IMR-90 (cell line): ENCODE measurements at regions not wholly inside any gene's neighbourhood (a gene's known extent, or its start where the extent isn't known, plus 50 kb on each side); places are given as distances from the start of the nearest gene placed in this dataset.

Experiments
- ATAC-seq: fragments of 200-7000 bp; cut with Tn5 transposase; 2 replicates; pipeline ENCODE4 v1.9.1; 2020; ENCODE audit warnings: low read depth, mild to moderate bottlenecking, moderate library complexity
- BruUV-seq: library from RNA; stranded (reverse); fragments of 400-500 nt; replicated peaks from 2 replicates; lab custom pipeline; 2021; lab: Mats Ljungman, UMichigan
- CTCF ChIA-PET: fragments of 300-600 bp; formaldehyde crosslinking; extraction: SDS; loops from one replicate; lab custom pipeline; 2021; ENCODE audit warnings: antibody characterized with exemption; lab: Yijun Ruan, JAX
- POLR2A ChIA-PET: fragments of 300-600 bp; sonication (Branson Sonifier 250); formaldehyde crosslinking; loops from one replicate; lab custom pipeline; 2022; ENCODE audit warnings: antibody characterized with exemption; ENCODE audit not compliant: unreplicated experiment; lab: Charles Lee
- DNase-seq: peaks from one replicate; pipeline ENCODE4 v3.0.0; 2013
- H2AFZ ChIP-seq: replicated peaks from 2 replicates; pipeline ENCODE3; 2013; ENCODE audit warnings: low read length, mild to moderate bottlenecking; ENCODE audit not compliant: poor library complexity
- H2AK5ac ChIP-seq: 2 replicates; pipeline ENCODE4 v1.6.1; 2013; ENCODE audit warnings: low read depth, low read length, inconsistent platforms
- H2AK9ac ChIP-seq: replicated peaks from 2 replicates; pipeline ENCODE3; 2013; ENCODE audit warnings: mild to moderate bottlenecking, low read depth, low read length, moderate library complexity; ENCODE audit not compliant: poor library complexity
- H2BK120ac ChIP-seq: 2 replicates; pipeline ENCODE4 v1.6.1; 2013; ENCODE audit warnings: low read depth, low read length, inconsistent platforms
- H2BK15ac ChIP-seq: 3 replicates; pipeline ENCODE4 v1.6.1; 2013; ENCODE audit warnings: low read depth, low read length, inconsistent platforms
- H2BK20ac ChIP-seq: 2 replicates; pipeline ENCODE4 v1.6.1; 2013; ENCODE audit warnings: low read depth, mild to moderate bottlenecking, inconsistent platforms, low read length, moderate library complexity
- H2BK5ac ChIP-seq: 2 replicates; pipeline ENCODE4 v1.6.1; 2013; ENCODE audit warnings: mild to moderate bottlenecking, low read depth, low read length, inconsistent platforms; ENCODE audit not compliant: poor library complexity, severe bottlenecking
- H3K14ac ChIP-seq: replicated peaks from 2 replicates; pipeline ENCODE4 v1.6.1; 2013; ENCODE audit warnings: low read depth, low read length, inconsistent platforms
- H3K18ac ChIP-seq: 2 replicates; pipeline ENCODE4 v1.6.1; 2013; ENCODE audit warnings: low read depth, low read length, control low read depth
- H3K23ac ChIP-seq: 2 replicates; pipeline ENCODE4 v1.6.1; 2013; ENCODE audit warnings: low read depth, low read length, inconsistent platforms
- H3K27ac ChIP-seq: 2 replicates; pipeline ENCODE4 v1.5.1; 2013; ENCODE audit warnings: mild to moderate bottlenecking, control low read depth, low read length; ENCODE audit not compliant: insufficient read depth
- H3K27me3 ChIP-seq: 2 replicates; pipeline ENCODE4 v1.6.1; 2013; ENCODE audit warnings: low read length; ENCODE audit not compliant: control insufficient read depth, insufficient read depth
- H3K36me3 ChIP-seq: 2 replicates; pipeline ENCODE4 v1.6.1; 2013; ENCODE audit warnings: low read length, mixed read lengths; ENCODE audit not compliant: control insufficient read depth, insufficient read depth
- H3K4ac ChIP-seq: 2 replicates; pipeline ENCODE4 v1.6.1; 2013; ENCODE audit warnings: low read depth, low read length, inconsistent platforms
- H3K4me1 ChIP-seq: 2 replicates; pipeline ENCODE4 v1.6.1; 2013; ENCODE audit warnings: low read length, mixed read lengths; ENCODE audit not compliant: control insufficient read depth, insufficient read depth
- H3K4me2 ChIP-seq: 2 replicates; pipeline ENCODE4 v1.6.1; 2013; ENCODE audit warnings: low read depth, mild to moderate bottlenecking, control low read depth, low read length, moderate library complexity
- H3K4me3 ChIP-seq: 2 replicates; pipeline ENCODE4 v1.5.1; 2013; ENCODE audit warnings: low read depth, mild to moderate bottlenecking, control low read depth, low read length, moderate library complexity; ENCODE audit not compliant: insufficient read depth
- H3K56ac ChIP-seq: 2 replicates; pipeline ENCODE4 v1.6.1; 2013; ENCODE audit warnings: low read length, inconsistent platforms; ENCODE audit not compliant: insufficient read depth; ENCODE audit errors: extremely low read depth
- H3K79me1 ChIP-seq, 2 experiments: 2 replicates each; pipeline ENCODE4 v1.6.1; 2013; ENCODE audit warnings: low read length in 2 of 2, inconsistent platforms in 1 of 2, low read depth in 1 of 2
- H3K9ac ChIP-seq: 2 replicates; pipeline ENCODE4 v1.6.1; 2013; ENCODE audit warnings: low read depth, low read length, control low read depth
- H3K9me1 ChIP-seq: 2 replicates; pipeline ENCODE4 v1.6.1; 2013; ENCODE audit warnings: low read length, inconsistent platforms; ENCODE audit not compliant: insufficient read depth
- H3K9me3 ChIP-seq: 2 replicates; pipeline ENCODE4 v1.6.1; 2013; ENCODE audit warnings: low read length; ENCODE audit not compliant: control insufficient read depth, insufficient read depth
- H4K20me1 ChIP-seq: 2 replicates; pipeline ENCODE4 v1.6.1; 2013; ENCODE audit warnings: low read length, inconsistent platforms; ENCODE audit not compliant: insufficient read depth
- H4K5ac ChIP-seq: 2 replicates; pipeline ENCODE4 v1.6.1; 2013; ENCODE audit warnings: mild to moderate bottlenecking, low read depth, low read length, control low read depth
- H4K8ac ChIP-seq, 2 experiments: 2 replicates each; pipeline ENCODE4 v1.6.1; 2013; ENCODE audit warnings: low read depth in 2 of 2, low read length in 2 of 2, control low read depth in 1 of 2, inconsistent platforms in 1 of 2
- H4K91ac ChIP-seq: 2 replicates; pipeline ENCODE4 v1.6.1; 2013; ENCODE audit warnings: low read depth, low read length, inconsistent platforms; ENCODE audit not compliant: insufficient read depth
- CEBPB ChIP-seq: IDR thresholded peaks from 2 replicates; pipeline ENCODE4 v1.6.1; 2012; ENCODE audit warnings: low read depth, low read length, improper control_type of control experiment
- CHD1 ChIP-seq: IDR thresholded peaks from 2 replicates; pipeline ENCODE4 v1.6.1; 2012; ENCODE audit warnings: low read depth, low read length, improper control_type of control experiment
- FOS ChIP-seq: fragments of 150-350 bp; IDR thresholded peaks from 2 replicates; pipeline ENCODE4 v1.6.1; 2016; ENCODE audit warnings: low read depth, low read length
- MAFK ChIP-seq: IDR thresholded peaks from 2 replicates; pipeline ENCODE4 v1.6.1; 2012; ENCODE audit warnings: low read depth, low read length, improper control_type of control experiment
- MAZ ChIP-seq: IDR thresholded peaks from 2 replicates; pipeline ENCODE4 v1.6.1; 2012; ENCODE audit warnings: low read depth, mild to moderate bottlenecking, low read length, improper control_type of control experiment, moderate library complexity, borderline replicate concordance
- SMC3 ChIP-seq: fragments of 150-350 bp; IDR thresholded peaks from 2 replicates; pipeline ENCODE4 v1.6.1; 2016; ENCODE audit warnings: low read depth, mild to moderate bottlenecking, antibody characterized with exemption, low read length, moderate library complexity
- WGBS, 2 experiments: methylation state at CpG; one replicate each; pipeline versions ENCODE4 v1.1.5 to v1.1.7; 2013; ENCODE audit warnings: missing lambda C conversion rate in 2 of 2; ENCODE audit not compliant: insufficient read length in 1 of 2; ENCODE audit errors: extremely low coverage in 2 of 2; 5-methylcytosine and 5-hydroxymethylcytosine counted together
- dilution Hi-C: fragments of 300-500 bp; cut with HindIII; formaldehyde crosslinking; loops from one replicate; pipeline ENCODE4 v1.14.3; 2018; ENCODE audit warnings: low sequenced_read_pairs; ENCODE audit not compliant: unreplicated experiment
- in situ Hi-C: fragments of 300-500 bp; cut with MboI; formaldehyde crosslinking; loops from 3 replicates; pipeline ENCODE4 v1.14.3; 2019; ENCODE audit warnings: low sequenced_read_pairs, inconsistent platforms, mixed read lengths
- intact Hi-C: fragments of 100-400 bp; cut with micrococcal nuclease; formaldehyde crosslinking; loops from 2 replicates; pipeline ENCODE4 v1.10.0; 2022

- in situ Hi-C loops (no loop called here), dilution Hi-C loops (no loop called here), intact Hi-C loops (no loop called here)
- Histone ChIP-seq H3K4me2 (no peak overlapping the region), H3K4me3 (no peak overlapping the region), H2BK120ac (no peak overlapping the region), H3K36me3 (no peaks in the 10 kb centered on the region), H2BK5ac (no peak overlapping the region), H2AK5ac (no peak overlapping the region), H4K20me1 (no peaks in the 10 kb centered on the region), H3K56ac (no peak overlapping the region), H2BK20ac (no peak overlapping the region), H4K91ac (no peak overlapping the region), H3K18ac (no peak overlapping the region), H3K4ac (no peak overlapping the region), H3K9me3 (no peaks in the 10 kb centered on the region), H2BK15ac (no peak overlapping the region), H3K23ac (no peak overlapping the region), H3K9me1 (no peaks in the 10 kb centered on the region), H3K14ac (no peak overlapping the region), H4K5ac (no peak overlapping the region), H3K4me1 (no peaks in the 10 kb centered on the region), H3K9ac (no peak overlapping the region), H2AFZ (no peak overlapping the region), H3K27me3 (peaks cover 50% of the 10 kb centered on the region), H2AK9ac (no peak overlapping the region), H4K8ac (no peak overlapping the region), H3K27ac (no peak overlapping the region), H3K79me1 (no peaks in the 10 kb centered on the region)
- WGBS, 2 experiments: 75% methylated on average over 2 of the region's 5 CpGs; no CpG with 5 or more reads in 1 of the 2 experiments
- CTCF ChIA-PET: interaction anchor here (0.6 kb wide), 1 partner anchor 922 kb away, joined by 6 read pairs; no protein-coding TSS in a partner anchor
- no TSS peak for BruUV-seq
- POLR2A ChIA-PET: no interaction called here
- ATAC-seq: no peak
- no peak for TF ChIP-seq FOS
- no peak for TF ChIP-seq MAZ
- no peak for TF ChIP-seq SMC3
- TF ChIP-seq CHD1: no peak
- no peak for TF ChIP-seq CEBPB
- TF ChIP-seq MAFK: no peak
- no peak for DNase-seq
Measured at GRCh38 chr6:44528370-44528644, 140.8 kb downstream of the CDC5L start.
